NCI-H748 (cell line): ENCODE measurements at regions not wholly inside any gene's neighbourhood (a gene's known extent, or its start where the extent isn't known, plus 50 kb on each side); places are given as distances from the start of the nearest gene placed in this dataset.
"Not testable (repeated sequence)": the region's sequence is repeated elsewhere in the genome, so short reads cannot be mapped to it uniquely, and the experiment has no call there.

Experiments used
- DNase-seq: peaks from one replicate; lab custom pipeline; 2025; ENCODE audit not compliant: unreplicated experiment; lab: John Stamatoyannopoulos, UW

DNA sequence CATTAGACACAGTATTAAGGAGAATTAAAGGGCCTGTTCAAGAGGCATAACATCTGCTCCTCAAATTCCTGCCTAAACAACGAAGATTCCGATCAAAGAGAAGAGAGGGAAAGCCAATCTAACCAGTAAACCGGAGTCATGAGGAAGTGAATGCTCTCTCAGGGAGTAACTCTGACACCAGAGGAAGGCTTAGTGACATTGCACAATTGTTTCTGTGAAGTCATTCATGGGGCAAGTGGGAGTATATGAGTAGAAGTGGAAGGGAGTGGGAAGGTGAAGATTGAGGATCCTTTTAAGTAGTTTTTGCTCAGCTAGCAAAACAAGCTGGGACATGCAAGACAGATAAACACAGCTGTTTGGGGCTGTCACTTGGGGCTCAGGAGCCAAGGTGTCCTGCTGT is 136.4 kb upstream of the FAM174A start:
- DNase-seq = not testable (repeated sequence)

- DNase-seq = not testable (repeated sequence)
Measured at GRCh38 chr5:100379254-100379858, 155.8 kb upstream of the FAM174A start.

- DNase-seq = not testable (repeated sequence)
Measured at GRCh38 chr5:100364757-100365478, 170.3 kb upstream of the FAM174A start.

- DNase-seq = not testable (repeated sequence)
Measured at GRCh38 chr5:100364343-100364742, 170.8 kb upstream of the FAM174A start.

DNA sequence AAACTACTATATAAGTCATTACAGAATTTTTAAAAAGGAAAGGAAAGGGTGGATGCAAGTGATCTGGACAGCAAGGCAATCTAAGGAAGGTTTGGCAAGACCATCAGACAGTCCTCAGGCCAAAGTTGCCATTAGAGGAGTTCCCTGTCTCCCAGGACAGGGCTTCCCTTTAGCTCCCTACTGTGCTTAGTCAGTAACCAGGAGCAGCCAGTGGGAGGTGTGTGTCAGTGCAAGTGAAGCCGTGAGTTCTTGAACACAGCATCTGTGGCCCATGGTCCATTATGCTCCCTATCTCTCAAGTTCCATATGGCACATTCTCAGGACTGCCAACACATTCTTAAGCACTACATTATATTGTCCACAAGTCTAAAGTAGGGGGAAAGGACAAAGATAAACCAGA is 175.2 kb upstream of the FAM174A start:
- not testable (repeated sequence) for DNase-seq

DNA sequence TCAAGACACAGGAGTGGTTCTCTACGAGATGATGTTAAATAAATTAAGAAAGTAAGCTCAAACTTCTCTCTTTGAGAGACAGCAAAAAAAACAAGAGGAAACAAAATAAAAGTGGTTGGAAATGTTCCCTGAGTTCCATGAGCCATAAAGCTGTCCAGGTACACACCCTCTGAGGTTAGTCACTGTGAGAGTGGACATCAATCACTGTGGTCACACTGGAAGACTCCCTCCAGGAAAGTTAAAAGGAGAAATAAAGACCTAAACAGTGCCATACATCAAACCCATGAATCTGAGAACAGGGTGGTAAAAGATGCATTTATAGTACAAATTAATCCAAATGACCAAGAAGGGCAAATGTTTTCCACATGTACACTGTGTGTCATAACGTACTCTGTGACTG is 188.9 kb upstream of the FAM174A start:
- not testable (repeated sequence) for DNase-seq

GRCh38 chr5:100341485-100341884 is 193.7 kb upstream of the FAM174A start:
- DNase-seq = not testable (repeated sequence)

GRCh38 chr5:100322483-100322882 is 212.7 kb upstream of the FAM174A start:
- no peak for DNase-seq

- no peak for DNase-seq
Measured at GRCh38 chr5:100319885-100320284, 215.3 kb upstream of the FAM174A start.

DNA sequence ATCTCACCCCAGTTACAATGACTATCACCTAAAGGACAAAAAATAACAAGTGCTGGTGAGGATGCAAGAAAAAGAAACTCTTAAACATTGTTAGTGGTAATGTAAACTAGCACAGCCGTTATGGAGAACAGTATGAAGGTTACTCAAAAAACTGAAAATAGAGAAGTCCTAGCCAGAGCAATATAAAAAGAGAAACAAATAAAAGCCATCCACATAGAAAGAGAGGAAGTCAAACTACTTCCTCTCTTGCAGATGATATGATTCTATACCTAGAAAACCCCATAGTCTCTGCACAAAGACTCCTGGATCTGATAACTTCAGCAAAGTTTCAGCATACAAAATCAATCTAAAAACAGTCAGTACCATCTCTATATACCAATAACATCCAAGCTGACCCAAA is 221.5 kb upstream of the FAM174A start:
- DNase-seq = no peak

DNA sequence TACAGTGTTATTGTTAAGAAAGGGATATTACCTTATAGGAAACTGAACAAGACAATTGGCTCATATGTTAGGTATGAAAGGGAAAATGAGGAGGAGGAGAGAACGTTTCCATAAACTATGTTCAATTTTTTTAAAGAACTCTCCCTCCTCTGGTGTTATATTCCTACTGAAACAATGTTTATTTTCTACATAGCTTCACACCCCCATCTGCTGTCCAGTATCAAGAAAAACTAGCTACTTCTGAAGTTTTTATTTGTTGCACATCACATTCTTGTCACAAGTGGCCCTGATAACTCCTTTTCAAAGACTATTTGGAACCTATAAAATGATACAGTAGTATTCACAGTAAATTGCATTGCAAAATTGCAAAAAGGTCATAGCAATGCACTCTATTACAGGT is 223.4 kb upstream of the FAM174A start:
- DNase-seq = no peak

DNA sequence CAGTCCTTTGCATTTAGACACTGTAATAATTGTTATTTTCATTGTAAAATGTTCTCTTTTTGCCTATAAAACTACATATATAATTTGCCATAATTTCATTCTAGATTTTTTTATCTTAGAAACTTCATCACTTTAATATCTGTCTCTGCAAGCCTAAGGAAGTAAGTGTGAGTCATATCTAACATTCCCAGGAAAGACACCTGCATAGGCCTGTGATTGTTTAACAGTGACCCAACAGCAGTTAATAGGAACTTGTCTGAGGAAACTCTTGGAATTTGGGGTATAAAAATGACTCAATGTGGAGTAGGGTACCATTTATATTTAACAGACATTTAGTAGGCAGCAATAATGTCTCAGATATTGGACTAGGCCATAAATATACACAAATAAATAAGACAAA is 229.2 kb upstream of the FAM174A start:
- DNase-seq = no peak

DNA sequence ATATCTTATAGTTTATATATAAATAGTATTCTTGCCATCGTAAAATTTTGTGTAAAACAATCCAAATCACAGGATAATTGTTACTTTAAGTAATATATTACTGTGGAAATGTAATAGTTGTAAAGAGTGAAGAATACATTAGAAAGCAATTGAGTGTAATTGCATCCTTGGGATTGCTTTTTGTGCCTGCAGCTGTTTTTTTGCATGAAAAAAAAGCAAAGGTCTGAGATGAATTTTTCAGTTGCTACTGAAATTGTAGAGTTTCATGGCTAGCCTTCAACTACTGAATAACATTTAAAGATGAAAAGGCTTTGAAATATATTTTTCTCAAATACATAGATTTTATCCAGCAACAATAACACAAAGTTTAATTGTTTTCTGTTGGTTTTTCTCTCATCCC is 232.0 kb upstream of the FAM174A start:
- DNase-seq = no peak

GRCh38 chr5:100299261-100299660 is 235.9 kb upstream of the FAM174A start:
- DNase-seq = no peak

GRCh38 chr5:100276071-100276470 is 259.1 kb upstream of the FAM174A start:
- no peak for DNase-seq

GRCh38 chr5:100275631-100276030 is 259.5 kb upstream of the FAM174A start:
- no peak for DNase-seq

DNA sequence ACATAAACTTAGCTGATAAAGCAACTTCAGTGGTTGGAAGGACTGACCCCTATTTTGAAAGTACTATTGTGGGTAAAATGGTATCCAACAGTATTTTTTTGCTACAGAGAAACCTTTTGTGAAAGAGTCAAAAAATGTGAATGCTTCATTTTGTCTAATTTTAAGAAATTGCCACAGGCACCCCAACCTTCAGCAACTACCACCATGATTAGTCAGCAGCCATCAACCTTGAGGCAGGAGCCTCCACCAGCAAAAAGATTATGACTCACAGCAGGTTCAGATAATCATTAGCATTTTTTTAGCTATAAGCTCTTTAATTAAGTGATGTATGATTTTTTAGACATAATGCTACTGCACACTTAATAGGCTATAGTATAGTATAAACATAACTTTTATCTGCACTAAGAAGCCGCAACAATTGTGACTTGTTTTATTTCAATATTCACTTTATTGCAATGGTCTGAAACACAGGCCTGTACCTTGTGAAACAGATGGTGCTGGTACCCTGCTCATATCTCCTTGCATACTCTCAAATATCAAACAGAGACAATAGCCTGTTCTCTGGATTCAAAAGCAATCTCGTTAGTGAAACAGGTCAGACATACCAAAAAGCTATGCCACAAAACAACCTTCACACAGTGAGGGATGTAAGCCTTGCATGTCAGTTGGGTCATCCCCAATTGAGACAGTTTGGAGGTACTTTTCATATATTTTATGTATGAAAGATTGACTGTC is 261.2 kb upstream of the FAM174A start:
- no peak for DNase-seq

DNA sequence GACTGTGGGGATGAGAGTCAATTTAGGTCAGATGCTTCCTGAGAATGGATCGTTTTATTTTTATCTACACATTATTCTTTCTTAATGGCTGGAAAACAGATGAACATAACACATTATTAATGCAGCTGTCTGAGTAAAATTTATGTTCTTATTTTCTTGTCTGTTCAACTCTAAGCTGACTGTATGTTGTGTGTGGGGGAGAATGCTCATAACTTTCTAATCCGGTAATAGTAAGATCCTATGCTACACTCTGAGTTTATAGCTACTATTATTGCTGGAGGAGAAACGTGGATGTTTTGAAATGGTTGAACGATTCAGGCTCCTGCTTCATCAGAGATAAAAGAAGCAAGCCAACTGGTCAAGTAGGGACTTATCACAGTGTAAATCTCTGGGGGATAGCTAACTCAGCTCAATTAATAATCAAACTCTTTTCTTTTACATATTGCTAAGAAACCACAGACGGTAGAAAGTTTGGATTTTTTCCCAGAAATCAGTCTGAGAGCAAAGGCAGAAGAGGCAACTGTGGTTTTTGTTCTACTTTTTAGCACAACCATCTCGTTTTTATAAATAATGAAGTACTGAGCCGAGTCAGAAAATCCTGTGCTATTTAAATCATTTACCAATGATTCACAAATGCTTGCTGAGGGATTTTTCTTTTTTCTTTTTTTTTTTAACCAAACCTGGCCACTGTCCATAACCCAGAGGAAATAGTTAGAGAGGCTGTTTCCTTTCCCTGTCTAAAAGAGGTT is 265.0 kb upstream of the FAM174A start:
- no peak for DNase-seq

- DNase-seq = no peak
Measured at GRCh38 chr5:100260968-100261367, 274.2 kb upstream of the FAM174A start.

- DNase-seq = no peak
Measured at GRCh38 chr5:100252944-100253343, 282.2 kb upstream of the FAM174A start.

GRCh38 chr5:100252037-100252436 is 283.1 kb upstream of the FAM174A start:
- DNase-seq = no peak
